IPS-NIHi11 (cell line): ENCODE measurements at regions not wholly inside any gene's neighbourhood (a gene's known extent, or its start where the extent isn't known, plus 50 kb on each side); places are given as distances from the start of the nearest gene placed in this dataset.

Source experiments
- DNase-seq: peaks from one replicate; pipeline ENCODE4 v3.0.0; 2012; ENCODE audit warnings: mixed read lengths, low spot score

DNA sequence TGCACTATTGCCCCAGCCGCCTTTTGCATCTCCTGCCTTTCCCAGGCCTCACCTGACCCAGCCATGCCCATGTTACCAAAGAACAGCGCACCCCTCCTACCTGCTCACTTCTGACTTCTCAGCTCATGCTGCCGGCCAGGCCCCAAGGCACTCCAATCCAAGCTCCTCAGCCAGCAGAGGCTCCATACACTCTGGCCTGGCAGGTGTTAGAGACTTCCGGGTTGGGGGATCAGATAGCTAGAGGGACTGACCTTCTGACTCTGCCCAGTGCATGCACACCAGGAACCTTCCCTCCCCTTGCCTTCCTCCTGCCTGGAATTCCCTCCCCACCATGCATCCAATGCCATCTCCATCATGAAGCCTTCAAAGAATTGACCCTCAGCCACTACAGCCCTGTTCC is 56.2 kb upstream of the ZMIZ1 start:
- no peak for DNase-seq

GRCh38 chr10:79013406-79013987 is 55.3 kb upstream of the ZMIZ1 start:
- DNase-seq, result no peak

DNA sequence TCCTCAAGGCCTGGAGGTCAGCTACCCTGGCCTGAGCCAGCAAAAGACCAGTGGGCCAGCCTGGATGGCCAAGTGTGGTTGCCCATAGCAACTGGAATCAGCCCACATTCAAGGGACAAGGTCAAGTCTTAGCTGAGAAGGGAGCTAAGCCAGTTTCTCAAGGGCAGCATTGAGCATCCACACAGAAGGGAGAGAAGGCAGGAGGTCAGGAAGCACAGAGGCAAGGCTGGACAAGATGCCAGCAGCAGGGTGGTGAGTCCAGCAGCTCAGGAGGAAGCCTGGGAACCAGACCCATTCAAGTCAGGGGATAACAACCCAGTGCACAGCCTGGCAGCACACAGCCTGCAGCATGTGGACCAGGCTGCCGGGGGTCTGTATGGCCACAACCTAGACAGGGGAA is 54.0 kb upstream of the ZMIZ1 start:
- no peak for DNase-seq

DNA sequence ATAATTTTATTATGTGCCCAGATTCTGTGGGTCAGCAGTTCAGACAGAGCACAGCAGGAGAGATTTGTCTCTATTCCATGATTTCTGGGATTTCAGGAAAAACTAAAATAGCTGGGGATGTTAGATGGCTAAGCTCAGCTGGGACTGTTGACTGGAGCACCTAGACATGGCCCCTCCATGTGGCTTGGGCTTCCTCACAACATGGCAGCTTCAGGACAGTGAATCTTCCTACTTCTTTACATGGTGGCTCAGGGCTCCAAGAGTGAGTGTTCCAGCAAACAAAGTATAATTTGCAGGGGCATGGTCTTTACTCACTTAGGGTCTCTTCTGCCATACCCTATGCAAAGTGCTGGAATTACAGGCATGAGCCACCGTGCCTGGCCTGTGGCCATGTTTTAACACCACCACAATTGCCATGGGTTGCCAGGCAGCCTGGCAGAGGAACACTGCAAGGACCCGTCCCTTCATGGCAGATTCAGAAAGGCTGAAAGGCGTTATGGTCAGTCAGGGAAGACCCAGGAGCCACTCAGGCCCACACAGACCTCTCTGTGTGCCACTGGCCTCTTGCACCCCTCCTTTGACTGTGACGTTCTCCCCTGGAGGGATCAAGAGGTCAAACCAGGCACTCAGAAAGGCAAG is 50.8 kb upstream of the ZMIZ1 start:
- DNase-seq, result no peak

DNA sequence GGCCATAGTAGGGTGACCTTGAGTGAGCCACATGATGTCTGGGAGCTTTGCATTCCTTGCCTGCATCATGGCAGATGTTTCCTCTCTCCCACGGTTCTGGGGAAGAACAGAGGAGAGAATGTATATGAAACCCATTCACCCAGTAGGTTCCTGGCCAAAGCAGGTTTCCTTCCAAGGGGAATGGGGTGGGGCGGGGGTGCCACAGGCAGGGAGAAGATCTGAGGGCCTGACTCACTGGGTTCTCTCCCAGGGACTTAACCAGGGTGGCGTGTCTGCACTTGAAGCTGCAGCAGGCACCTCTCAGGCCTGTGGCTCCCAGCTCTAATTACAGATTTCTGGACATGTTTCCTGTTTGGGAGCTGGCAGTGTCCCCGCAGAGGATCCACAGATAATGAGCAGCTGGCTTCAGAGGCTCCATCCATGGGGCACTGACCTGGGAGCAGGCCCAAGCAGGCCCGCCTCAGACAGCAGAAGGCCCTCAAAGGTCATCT is 50.2 kb upstream of the ZMIZ1 start:
- no peak for DNase-seq
